ENCODE measurements at regions not wholly inside any gene's neighbourhood (a gene's known extent, or its start where the extent isn't known, plus 50 kb on each side); places are given as distances from the start of the nearest gene placed in this dataset.

- no peak for TF ChIP-seq CTCF (IDR thresholded peaks at IDR 0.05)
- no peak for TF ChIP-seq POLR2AphosphoS5 (IDR thresholded peaks at IDR 0.05)
These were observed 52.3 kb upstream of the CERS6 start for GRCh38 chr2:168403736-168404135.

Data from breast epithelium (tissue), 3 donors.